BJ (cell line): ENCODE measurements at regions not wholly inside any gene's neighbourhood (a gene's known extent, or its start where the extent isn't known, plus 50 kb on each side); places are given as distances from the start of the nearest gene placed in this dataset.

ENCODE experiments used
- CTCF ChIA-PET: fragments of 350-600 bp; formaldehyde crosslinking; extraction: SDS; loops from one replicate; lab custom pipeline; 2021; ENCODE audit warnings: antibody characterized with exemption, inconsistent platforms; lab: Yijun Ruan, JAX
- POLR2A ChIA-PET: fragments of 300-600 bp; sonication (Branson Sonifier 250); formaldehyde crosslinking; extraction: SDS; loops from one replicate; lab custom pipeline; 2021; ENCODE audit warnings: antibody characterized with exemption; lab: Charles Lee
- DNase-seq: peaks from one replicate; pipeline ENCODE4 v3.0.0-alpha.2; 2011; ENCODE audit warnings: low read depth
- H3K27me3 ChIP-seq: 2 replicates; pipeline ENCODE4 v1.6.0; 2011; ENCODE audit warnings: low read length; ENCODE audit not compliant: control insufficient read depth, insufficient read depth
- H3K36me3 ChIP-seq: 2 replicates; pipeline ENCODE4 v1.5.1; 2011; ENCODE audit warnings: low read length; ENCODE audit not compliant: control insufficient read depth, insufficient read depth
- H3K4me3 ChIP-seq: 2 replicates; pipeline ENCODE4 v1.5.1; 2011; ENCODE audit warnings: low read depth, mild to moderate bottlenecking, control low read depth, low read length
- CTCF ChIP-seq: IDR thresholded peaks from 2 replicates; pipeline ENCODE4 v1.5.1; 2011; ENCODE audit warnings: low read depth, mild to moderate bottlenecking, control low read depth, inconsistent platforms, low read length, moderate library complexity; ENCODE audit not compliant: insufficient read depth

GRCh38 chrX:76931518-76931917, 504.0 kb downstream of the MAGEE1 start:
- TF ChIP-seq CTCF = no peak
- Histone ChIP-seq H3K4me3 (no peak overlapping the region), H3K36me3 (no peaks in the 10 kb centered on the region), H3K27me3 (no peaks in the 10 kb centered on the region)
- CTCF ChIA-PET = no interaction called here
- POLR2A ChIA-PET = no interaction called here
- DNase-seq = no peak

GRCh38 chrX:76957485-76957884, 489.7 kb upstream of the FGF16 start:
- ChIA-PET CTCF (no interaction called here), POLR2A (no interaction called here)
- DNase-seq = no peak
- Histone ChIP-seq H3K27me3 (no peaks in the 10 kb centered on the region), H3K36me3 (no peaks in the 10 kb centered on the region), H3K4me3 (no peak overlapping the region)
- no peak for TF ChIP-seq CTCF

- ChIA-PET POLR2A (no interaction called here), CTCF (no interaction called here)
- no peaks in the 10 kb centered on the region for H3K27me3 ChIP-seq
- TF ChIP-seq CTCF = no peak
- DNase-seq = no peak
- H3K36me3 ChIP-seq = no peaks in the 10 kb centered on the region
- H3K4me3 ChIP-seq = no peak overlapping the region
These were observed 475.5 kb upstream of the FGF16 start for GRCh38 chrX:76971393-76972376.

GRCh38 chrX:76977452-76977851, 469.7 kb upstream of the FGF16 start:
- DNase-seq = no peak
- no peak for TF ChIP-seq CTCF
- H3K36me3 ChIP-seq = no peaks in the 10 kb centered on the region
- ChIA-PET CTCF (no interaction called here), POLR2A (no interaction called here)
- H3K27me3 ChIP-seq = no peaks in the 10 kb centered on the region
- no peak overlapping the region for H3K4me3 ChIP-seq

- H3K36me3 ChIP-seq = no peaks in the 10 kb centered on the region
- no peak for DNase-seq
- no peaks in the 10 kb centered on the region for H3K27me3 ChIP-seq
- ChIA-PET CTCF (no interaction called here), POLR2A (no interaction called here)
- no peak overlapping the region for H3K4me3 ChIP-seq
- TF ChIP-seq CTCF = no peak
These were observed 459.8 kb upstream of the FGF16 start for GRCh38 chrX:76987381-76987780.
